PC-9 (cell line): ENCODE measurements at regions not wholly inside any gene's neighbourhood (a gene's known extent, or its start where the extent isn't known, plus 50 kb on each side); places are given as distances from the start of the nearest gene placed in this dataset.

Experiments used
- EZH2 ChIP-seq: fragments of 200-600 bp; sonication (generic); IDR thresholded peaks from 2 replicates; pipeline ENCODE4 v1.8.0; 2017; ENCODE audit warnings: antibody characterized with exemption, low read depth
- TF ChIP-seq, protein P1 (sequence below): fragments of 200-600 bp; sonication (generic); conservative IDR thresholded peaks from 2 replicates; pipeline ENCODE4 v1.6.1; 2017; ENCODE audit warnings: mixed run types, antibody characterized with exemption, mild to moderate bottlenecking, moderate library complexity

GRCh38 chr7:91692800-91693199 lies 187.7 kb downstream of the MTERF1 start:
- TF ChIP-seq, protein P1, sequence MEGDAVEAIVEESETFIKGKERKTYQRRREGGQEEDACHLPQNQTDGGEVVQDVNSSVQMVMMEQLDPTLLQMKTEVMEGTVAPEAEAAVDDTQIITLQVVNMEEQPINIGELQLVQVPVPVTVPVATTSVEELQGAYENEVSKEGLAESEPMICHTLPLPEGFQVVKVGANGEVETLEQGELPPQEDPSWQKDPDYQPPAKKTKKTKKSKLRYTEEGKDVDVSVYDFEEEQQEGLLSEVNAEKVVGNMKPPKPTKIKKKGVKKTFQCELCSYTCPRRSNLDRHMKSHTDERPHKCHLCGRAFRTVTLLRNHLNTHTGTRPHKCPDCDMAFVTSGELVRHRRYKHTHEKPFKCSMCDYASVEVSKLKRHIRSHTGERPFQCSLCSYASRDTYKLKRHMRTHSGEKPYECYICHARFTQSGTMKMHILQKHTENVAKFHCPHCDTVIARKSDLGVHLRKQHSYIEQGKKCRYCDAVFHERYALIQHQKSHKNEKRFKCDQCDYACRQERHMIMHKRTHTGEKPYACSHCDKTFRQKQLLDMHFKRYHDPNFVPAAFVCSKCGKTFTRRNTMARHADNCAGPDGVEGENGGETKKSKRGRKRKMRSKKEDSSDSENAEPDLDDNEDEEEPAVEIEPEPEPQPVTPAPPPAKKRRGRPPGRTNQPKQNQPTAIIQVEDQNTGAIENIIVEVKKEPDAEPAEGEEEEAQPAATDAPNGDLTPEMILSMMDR: no peak
- no peak for TF ChIP-seq EZH2
